HG03280 (cell line): ENCODE measurements at regions not wholly inside any gene's neighbourhood (a gene's known extent, or its start where the extent isn't known, plus 50 kb on each side); places are given as distances from the start of the nearest gene placed in this dataset.

Experiments
- ATAC-seq: cut with Tn5 transposase; IDR thresholded peaks from one replicate; pipeline ENCODE4 v1.9.1; 2021; ENCODE audit warnings: mild to moderate bottlenecking, moderate library complexity; ENCODE audit not compliant: unreplicated experiment

- ATAC-seq = no peak
Observed at GRCh38 chr22:48371391-48371790, 1456.3 kb downstream of the BRD1 start.

GRCh38 chr22:48370508-48371325 lies 1457.0 kb downstream of the BRD1 start:
- no peak for ATAC-seq

- ATAC-seq = no peak
Observed at GRCh38 chr22:48369789-48370507, 1457.7 kb downstream of the BRD1 start.

GRCh38 chr22:48368975-48369525 lies 1458.6 kb downstream of the BRD1 start:
- no peak for ATAC-seq

GRCh38 chr22:48367731-48368130 lies 1459.9 kb downstream of the BRD1 start:
- ATAC-seq = no peak

GRCh38 chr22:48366591-48366990 lies 1461.1 kb downstream of the BRD1 start:
- no peak for ATAC-seq

GRCh38 chr22:48366056-48366455 lies 1461.6 kb downstream of the BRD1 start:
- no peak for ATAC-seq

- no peak for ATAC-seq
Observed at GRCh38 chr22:48365386-48365785, 1462.3 kb downstream of the BRD1 start.

- no peak for ATAC-seq
Observed at GRCh38 chr22:48362721-48363404, 1464.8 kb downstream of the BRD1 start.

- ATAC-seq = no peak
Observed at GRCh38 chr22:48361099-48361639, 1466.5 kb downstream of the BRD1 start.

GRCh38 chr22:48359613-48359965 lies 1468.1 kb downstream of the BRD1 start:
- ATAC-seq = no peak

GRCh38 chr22:48358886-48359612 lies 1468.6 kb downstream of the BRD1 start:
- ATAC-seq = no peak

- no peak for ATAC-seq
Observed at GRCh38 chr22:48357961-48358360, 1469.7 kb downstream of the BRD1 start.

- no peak for ATAC-seq
Observed at GRCh38 chr22:48357196-48357595, 1470.5 kb downstream of the BRD1 start.

- no peak for ATAC-seq
Observed at GRCh38 chr22:48356731-48357130, 1470.9 kb downstream of the BRD1 start.

- no peak for ATAC-seq
Observed at GRCh38 chr22:48354096-48354495, 1473.6 kb downstream of the BRD1 start.

- ATAC-seq = no peak
Observed at GRCh38 chr22:48353116-48353947, 1474.3 kb downstream of the BRD1 start.

- ATAC-seq = no peak
Observed at GRCh38 chr22:48352086-48352911, 1475.4 kb downstream of the BRD1 start.
